ENCODE measurements at regions not wholly inside any gene's neighbourhood (a gene's known extent, or its start where the extent isn't known, plus 50 kb on each side); places are given as distances from the start of the nearest gene placed in this dataset.

DNA sequence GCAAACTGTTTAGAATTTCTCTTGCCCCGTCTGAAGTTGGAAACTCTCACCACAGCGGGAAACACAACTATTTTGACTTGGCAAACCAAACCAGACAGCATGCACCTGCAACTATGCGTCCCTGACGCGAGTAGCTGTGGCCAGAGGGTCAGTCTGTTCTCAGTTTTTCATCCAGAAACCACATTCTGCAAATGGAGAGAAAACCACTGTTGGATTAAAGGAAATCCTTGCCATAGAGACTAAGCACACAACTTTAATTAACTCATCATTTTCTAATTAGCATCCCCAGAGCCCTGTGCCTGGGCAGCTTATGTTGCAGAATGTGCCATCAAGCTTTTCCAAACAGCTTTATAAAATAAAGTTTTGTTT lies 415.7 kb upstream of the TCF4 start:
- TF ChIP-seq POLR2A (IDR thresholded peaks at IDR 0.05), result no peak
- TF ChIP-seq, protein P1, sequence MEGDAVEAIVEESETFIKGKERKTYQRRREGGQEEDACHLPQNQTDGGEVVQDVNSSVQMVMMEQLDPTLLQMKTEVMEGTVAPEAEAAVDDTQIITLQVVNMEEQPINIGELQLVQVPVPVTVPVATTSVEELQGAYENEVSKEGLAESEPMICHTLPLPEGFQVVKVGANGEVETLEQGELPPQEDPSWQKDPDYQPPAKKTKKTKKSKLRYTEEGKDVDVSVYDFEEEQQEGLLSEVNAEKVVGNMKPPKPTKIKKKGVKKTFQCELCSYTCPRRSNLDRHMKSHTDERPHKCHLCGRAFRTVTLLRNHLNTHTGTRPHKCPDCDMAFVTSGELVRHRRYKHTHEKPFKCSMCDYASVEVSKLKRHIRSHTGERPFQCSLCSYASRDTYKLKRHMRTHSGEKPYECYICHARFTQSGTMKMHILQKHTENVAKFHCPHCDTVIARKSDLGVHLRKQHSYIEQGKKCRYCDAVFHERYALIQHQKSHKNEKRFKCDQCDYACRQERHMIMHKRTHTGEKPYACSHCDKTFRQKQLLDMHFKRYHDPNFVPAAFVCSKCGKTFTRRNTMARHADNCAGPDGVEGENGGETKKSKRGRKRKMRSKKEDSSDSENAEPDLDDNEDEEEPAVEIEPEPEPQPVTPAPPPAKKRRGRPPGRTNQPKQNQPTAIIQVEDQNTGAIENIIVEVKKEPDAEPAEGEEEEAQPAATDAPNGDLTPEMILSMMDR (IDR thresholded peaks at IDR 0.05), result no peak
